AG09309 (cell line): ENCODE measurements at regions not wholly inside any gene's neighbourhood (a gene's known extent, or its start where the extent isn't known, plus 50 kb on each side); places are given as distances from the start of the nearest gene placed in this dataset.

Experiments used
- DNase-seq: peaks from one replicate; pipeline ENCODE4 v3.0.0-alpha.2; 2010; ENCODE audit warnings: low read depth
- H3K4me3 ChIP-seq: 2 replicates; pipeline ENCODE4 v1.5.1; 2011; ENCODE audit warnings: mild to moderate bottlenecking, low read depth, low read length, moderate library complexity; ENCODE audit not compliant: control insufficient read depth
- CTCF ChIP-seq: IDR thresholded peaks from 2 replicates; pipeline ENCODE4 v1.5.1; 2011; ENCODE audit warnings: mild to moderate bottlenecking, low read depth, low read length, inconsistent platforms; ENCODE audit not compliant: insufficient read depth, control insufficient read depth; ENCODE audit errors: missing control alignments

GRCh38 chr15:88747631-88748030, 55.6 kb upstream of the ACAN start:
- TF ChIP-seq CTCF: no peak
- no peak for DNase-seq
- no peak overlapping the region for H3K4me3 ChIP-seq

GRCh38 chr15:88748081-88748480, 55.2 kb upstream of the ACAN start:
- no peak for TF ChIP-seq CTCF
- no peak overlapping the region for H3K4me3 ChIP-seq
- no peak for DNase-seq

DNA sequence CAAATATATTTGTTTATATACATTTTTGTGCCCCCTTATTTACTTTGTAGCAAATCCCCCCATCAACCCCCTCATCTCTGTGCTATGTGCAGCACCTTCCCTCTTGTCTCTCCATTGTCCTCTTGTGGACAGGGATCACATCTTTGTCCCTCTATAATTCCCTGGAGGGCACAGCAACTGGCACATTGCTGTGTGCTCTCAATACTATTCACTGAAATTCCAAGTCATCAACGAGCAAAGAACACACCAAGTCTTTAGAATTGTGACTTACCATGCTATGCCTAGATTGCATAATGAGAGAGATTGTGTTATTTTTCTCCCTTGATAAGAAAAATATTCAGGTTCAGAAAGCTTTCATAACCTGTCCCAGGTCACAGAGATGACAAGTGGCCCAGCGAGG, 54.6 kb upstream of the ACAN start:
- H3K4me3 ChIP-seq: no peak overlapping the region
- DNase-seq: no peak
- TF ChIP-seq CTCF: no peak

DNA sequence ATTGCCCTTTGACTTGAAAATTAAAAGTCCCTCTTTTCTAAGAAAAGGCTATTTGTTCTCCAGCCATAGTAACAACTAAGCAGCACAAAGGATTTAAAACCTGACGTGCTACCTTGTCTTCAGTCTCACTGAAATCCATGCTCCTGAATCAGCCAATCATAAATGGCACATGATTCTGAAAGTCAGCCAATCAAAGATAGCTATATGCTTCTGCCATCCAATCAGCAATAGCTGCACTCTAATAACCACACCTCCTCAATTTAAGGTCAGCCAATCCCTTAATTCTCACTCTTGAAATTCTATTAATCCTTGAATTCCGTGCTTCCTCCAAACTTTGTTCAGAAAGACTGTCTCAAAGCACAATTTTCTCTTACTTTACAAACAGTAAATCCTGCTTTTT, 53.5 kb upstream of the ACAN start:
- no peak for TF ChIP-seq CTCF
- no peak for DNase-seq
- no peak overlapping the region for H3K4me3 ChIP-seq

DNA sequence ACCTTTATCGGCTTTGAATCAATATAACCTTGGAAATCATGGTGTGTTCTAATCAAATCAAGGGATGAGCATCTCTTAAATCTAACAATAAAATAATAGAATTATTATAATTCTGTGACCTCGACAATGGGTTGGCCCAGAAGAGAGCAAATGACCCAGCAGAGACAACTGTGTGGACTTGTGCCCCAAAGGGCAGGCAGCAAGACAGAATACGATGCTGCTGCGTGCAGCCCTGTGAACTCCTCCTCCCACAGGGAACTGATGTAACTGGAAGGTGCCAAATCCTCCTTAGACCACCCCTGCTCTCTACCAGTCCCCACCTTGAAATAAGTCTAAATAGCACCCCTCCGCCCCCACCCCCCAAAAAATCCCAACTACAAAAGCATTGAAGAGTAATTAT, 50.7 kb upstream of the ACAN start:
- no peak for TF ChIP-seq CTCF
- DNase-seq: no peak
- H3K4me3 ChIP-seq: no peak overlapping the region

DNA sequence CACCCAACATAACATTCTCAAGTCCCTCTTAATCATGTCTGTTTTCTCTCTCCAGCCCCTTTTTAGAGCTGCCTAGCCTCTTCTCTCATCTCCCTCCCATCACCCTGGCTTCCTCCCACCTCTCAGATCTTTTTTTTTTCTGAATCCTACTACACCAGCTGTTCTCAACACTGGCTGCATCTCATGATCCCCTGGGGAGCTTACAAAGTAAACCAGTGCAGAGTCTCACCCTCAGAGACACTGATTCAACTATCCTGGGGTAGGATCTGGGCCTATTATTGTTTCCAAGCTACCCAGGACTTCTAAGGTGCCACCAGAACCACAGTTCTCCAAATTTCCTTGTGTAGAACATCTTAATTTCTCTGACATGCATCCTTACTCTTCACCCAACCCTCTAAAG, 50.3 kb upstream of the ACAN start:
- H3K4me3 ChIP-seq: no peak overlapping the region
- TF ChIP-seq CTCF: no peak
- no peak for DNase-seq
